ENCODE measurements at regions not wholly inside any gene's neighbourhood (a gene's known extent, or its start where the extent isn't known, plus 50 kb on each side); places are given as distances from the start of the nearest gene placed in this dataset.

DNA sequence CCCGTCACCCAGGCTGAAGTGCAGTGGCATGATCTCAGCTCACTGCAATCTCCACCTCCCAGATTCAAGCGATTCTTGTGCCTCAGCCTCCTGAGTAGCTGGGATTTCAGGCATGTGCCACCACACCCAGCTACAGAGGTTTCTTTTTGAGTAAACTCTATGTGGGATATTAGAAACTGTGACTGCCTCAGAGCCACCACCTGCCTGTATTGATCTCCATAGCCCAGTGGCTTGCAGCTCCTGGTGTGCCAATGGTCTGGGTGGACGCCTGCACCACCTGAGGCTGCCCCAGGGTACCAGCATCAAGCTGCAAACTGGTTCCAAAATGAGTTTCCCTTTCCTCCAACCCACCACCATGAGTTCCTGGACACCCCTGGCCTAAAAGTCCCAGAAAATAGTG, 89.7 kb upstream of the SLC44A3 start:
- H3K36me3 ChIP-seq (ENCODE audit: insufficient read depth in 1 of 2, low read depth in 1 of 2), result no peaks in the 10 kb centered on the region
- no peak overlapping the region for H3K27ac ChIP-seq
- TF ChIP-seq, protein P1, sequence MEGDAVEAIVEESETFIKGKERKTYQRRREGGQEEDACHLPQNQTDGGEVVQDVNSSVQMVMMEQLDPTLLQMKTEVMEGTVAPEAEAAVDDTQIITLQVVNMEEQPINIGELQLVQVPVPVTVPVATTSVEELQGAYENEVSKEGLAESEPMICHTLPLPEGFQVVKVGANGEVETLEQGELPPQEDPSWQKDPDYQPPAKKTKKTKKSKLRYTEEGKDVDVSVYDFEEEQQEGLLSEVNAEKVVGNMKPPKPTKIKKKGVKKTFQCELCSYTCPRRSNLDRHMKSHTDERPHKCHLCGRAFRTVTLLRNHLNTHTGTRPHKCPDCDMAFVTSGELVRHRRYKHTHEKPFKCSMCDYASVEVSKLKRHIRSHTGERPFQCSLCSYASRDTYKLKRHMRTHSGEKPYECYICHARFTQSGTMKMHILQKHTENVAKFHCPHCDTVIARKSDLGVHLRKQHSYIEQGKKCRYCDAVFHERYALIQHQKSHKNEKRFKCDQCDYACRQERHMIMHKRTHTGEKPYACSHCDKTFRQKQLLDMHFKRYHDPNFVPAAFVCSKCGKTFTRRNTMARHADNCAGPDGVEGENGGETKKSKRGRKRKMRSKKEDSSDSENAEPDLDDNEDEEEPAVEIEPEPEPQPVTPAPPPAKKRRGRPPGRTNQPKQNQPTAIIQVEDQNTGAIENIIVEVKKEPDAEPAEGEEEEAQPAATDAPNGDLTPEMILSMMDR (IDR thresholded peaks at IDR 0.05), result no peak
- H3K9me3 ChIP-seq, result no peaks in the 10 kb centered on the region
- ATAC-seq (no peak), DNase-seq (no peak)
- H3K27me3 ChIP-seq (ENCODE audit: insufficient read depth in 3 of 3, low read length in 2 of 3), result no peaks in the 10 kb centered on the region
- intact Hi-C loops (cut with DNase I), result no loop called here
- 77 to 95% (median 80%) methylated on average over 3 of the region's 3 CpGs for WGBS, 3 donors
- no peak overlapping the region for H3K4me3 ChIP-seq
- H3K4me1 ChIP-seq, result no peaks in the 10 kb centered on the region

DNA sequence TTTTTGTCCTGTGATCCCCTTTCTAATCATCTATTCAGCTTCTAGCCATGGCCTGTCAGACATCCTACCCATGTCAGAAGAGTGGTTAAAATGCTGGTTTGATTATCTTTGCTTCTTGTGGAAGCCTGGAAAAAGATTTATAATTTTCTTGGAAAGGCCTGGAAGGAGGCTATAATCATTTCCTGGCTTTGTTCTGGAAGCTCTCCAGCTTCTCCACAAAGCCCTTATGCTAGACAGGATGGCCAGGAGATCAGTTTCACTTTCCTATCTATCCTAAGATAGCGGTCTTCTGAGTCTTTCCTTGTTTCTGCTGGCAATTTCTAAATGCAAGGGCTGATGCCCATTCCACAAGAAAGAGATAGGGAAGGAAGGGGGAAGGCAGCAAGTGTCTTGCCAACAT, 90.9 kb upstream of the SLC44A3 start:
- intact Hi-C loops (cut with DNase I), result no loop called here
- WGBS, 3 donors, result 48 to 78% (median 66%) methylated on average over 1 of the region's 1 CpG
- H3K9me3 ChIP-seq, result no peaks in the 10 kb centered on the region
- H3K4me3 ChIP-seq, result no peak overlapping the region
- H3K4me1 ChIP-seq, result no peaks in the 10 kb centered on the region
- no peaks in the 10 kb centered on the region for H3K27me3 ChIP-seq (ENCODE audit: insufficient read depth in 3 of 3, low read length in 2 of 3)
- ATAC-seq, result no peak
- no peak for DNase-seq
- TF ChIP-seq, protein P1 (IDR thresholded peaks at IDR 0.05), result no peak
- H3K36me3 ChIP-seq (ENCODE audit: insufficient read depth in 1 of 2, low read depth in 1 of 2), result no peaks in the 10 kb centered on the region
- no peak overlapping the region for H3K27ac ChIP-seq

DNA sequence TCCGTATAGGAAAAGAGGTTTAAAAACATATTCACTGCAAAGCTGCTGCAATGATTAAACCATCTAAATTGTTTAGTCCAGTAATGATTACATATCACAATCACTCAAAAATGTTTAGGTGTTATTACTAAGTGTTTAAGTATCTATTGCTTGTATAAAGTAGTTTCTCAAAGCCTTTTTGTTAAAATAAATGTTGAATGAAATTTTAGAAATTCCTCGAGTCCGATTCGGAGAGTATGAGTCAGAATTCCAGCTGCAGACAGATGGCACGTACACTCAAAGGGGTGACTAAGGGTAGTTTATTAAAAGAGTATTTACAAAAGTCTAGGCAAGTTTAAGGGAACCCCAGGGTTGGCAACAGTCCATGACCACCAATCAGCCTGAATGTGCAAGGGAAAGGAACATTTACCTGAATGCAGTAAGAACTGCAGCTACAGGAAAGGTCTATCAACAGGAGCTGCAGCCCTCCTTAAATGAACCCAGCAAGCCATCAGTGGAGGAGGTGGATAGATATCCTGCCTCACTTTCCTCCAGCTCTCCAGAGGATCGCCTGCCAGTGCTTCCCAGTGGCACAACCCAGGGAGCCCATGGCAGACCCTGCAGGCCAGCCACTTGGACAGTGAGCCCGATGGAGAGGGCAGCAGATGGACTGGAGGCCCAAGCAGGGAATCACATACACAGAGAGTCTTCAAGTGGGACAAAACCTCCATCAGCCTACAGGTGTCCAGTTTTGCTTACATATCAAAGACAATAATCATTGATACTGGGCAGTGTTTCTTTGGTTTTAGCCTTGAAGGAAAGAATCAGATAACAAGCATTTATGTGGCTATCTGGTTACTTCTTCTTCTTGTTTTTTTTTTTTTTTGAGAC, 92.1 kb upstream of the SLC44A3 start:
- Histone ChIP-seq H3K27me3 (ENCODE audit: insufficient read depth in 3 of 3, low read length in 2 of 3) (no peaks in the 10 kb centered on the region), H3K4me3 (no peak overlapping the region), H3K9me3 (no peaks in the 10 kb centered on the region), H3K4me1 (no peaks in the 10 kb centered on the region), H3K36me3 (ENCODE audit: insufficient read depth in 1 of 2, low read depth in 1 of 2) (no peaks in the 10 kb centered on the region), H3K27ac (no peak overlapping the region)
- TF ChIP-seq, protein P1 (IDR thresholded peaks at IDR 0.05), result no peak
- DNase-seq, result no peak
- no peak for ATAC-seq
- intact Hi-C loops (cut with DNase I), result no loop called here
- WGBS, 3 donors, result 40 to 44% (median 41%) methylated on average over 7 of the region's 7 CpGs

DNA sequence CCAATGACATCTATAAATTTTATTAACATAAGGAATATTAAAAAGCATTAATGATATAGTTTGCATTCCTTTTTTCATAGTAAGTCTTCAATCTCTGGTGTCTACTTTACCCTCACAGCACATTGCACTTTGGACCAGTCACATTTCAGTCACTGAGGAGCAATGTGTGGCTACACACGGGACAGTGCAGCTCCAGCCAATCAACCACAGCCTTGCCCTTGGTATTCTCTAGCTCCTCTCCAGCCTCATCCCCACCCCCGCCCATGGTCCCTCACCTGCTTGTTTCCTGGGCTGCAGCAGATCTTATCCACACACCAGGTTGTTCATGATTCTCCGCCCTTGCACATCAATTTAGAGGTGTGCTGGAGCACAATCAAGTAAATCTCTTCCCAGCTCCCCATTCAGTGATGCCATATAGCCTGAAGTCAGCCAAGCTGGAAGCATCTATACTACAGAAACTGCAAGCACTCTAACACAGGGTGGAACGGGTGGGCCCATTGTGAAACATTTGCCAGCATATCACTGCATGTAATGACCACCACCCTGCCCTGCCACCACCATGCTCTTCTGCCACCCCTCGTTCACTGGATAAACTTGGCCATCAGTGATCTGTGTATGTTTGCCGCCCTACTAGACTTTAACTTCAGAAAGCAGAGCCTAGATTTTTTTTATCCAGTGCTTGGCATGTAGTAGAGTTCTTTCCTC, 93.0 kb upstream of the SLC44A3 start:
- Histone ChIP-seq H3K4me3 (no peak overlapping the region), H3K27ac (no peak overlapping the region), H3K27me3 (ENCODE audit: insufficient read depth in 3 of 3, low read length in 2 of 3) (no peaks in the 10 kb centered on the region), H3K9me3 (no peaks in the 10 kb centered on the region), H3K4me1 (no peaks in the 10 kb centered on the region), H3K36me3 (ENCODE audit: insufficient read depth in 1 of 2, low read depth in 1 of 2) (no peaks in the 10 kb centered on the region)
- intact Hi-C loops (cut with DNase I), result no loop called here
- DNase-seq (no peak), ATAC-seq (no peak)
- TF ChIP-seq, protein P1 (IDR thresholded peaks at IDR 0.05), result no peak
- WGBS, 3 donors, result 81 to 87% (median 83%) methylated on average over 6 of the region's 6 CpGs

Measured in psoas muscle (tissue), 7 donors.